HepG2 (cell line): ENCODE measurements at regions not wholly inside any gene's neighbourhood (a gene's known extent, or its start where the extent isn't known, plus 50 kb on each side); places are given as distances from the start of the nearest gene placed in this dataset.

Source experiments
- ATAC-seq: fragments of 200-7000 bp; cut with Tn5 transposase; 3 replicates; pipeline ENCODE4 v1.9.1; 2020; ENCODE audit warnings: mild to moderate bottlenecking, moderate library complexity
- BruUV-seq: library from RNA; stranded (reverse); fragments of 400-500 nt; replicated peaks from 2 replicates; lab custom pipeline; 2021; lab: Mats Ljungman, UMichigan
- CTCF ChIA-PET: fragments of 300-600 bp; formaldehyde crosslinking; extraction: SDS; loops from one replicate; lab custom pipeline; 2021; ENCODE audit warnings: low total read pairs, inconsistent platforms, low intra/inter-chr PET ratio; lab: Yijun Ruan, JAX
- POLR2A ChIA-PET: fragments of 350-600 bp; sonication (Branson Sonifier 250); formaldehyde crosslinking; loops from one replicate; lab custom pipeline; 2020; ENCODE audit warnings: antibody characterized with exemption, inconsistent platforms; lab: Yijun Ruan, JAX
- DNase-seq: peaks from one replicate; pipeline ENCODE4 v3.0.0-alpha.2; 2015; ENCODE audit warnings: low spot score
- FAIRE-seq: peaks from 3 replicates; lab custom pipeline; 2011; peaks lifted over from hg19 to GRCh38; lab: Jason Lieb, UNC
- H2AFZ ChIP-seq: one replicate; pipeline ENCODE4 v1.6.1; 2011; ENCODE audit warnings: low read length, inconsistent platforms
- H3K27ac ChIP-seq: fragments of 300-600 bp; 3 replicates; pipeline ENCODE4 v1.8.0; 2011; ENCODE audit warnings: mixed run types, mild to moderate bottlenecking, mixed read lengths, low read length, inconsistent platforms; ENCODE audit not compliant: insufficient read depth; ENCODE audit errors: extremely low read length
- H3K27me3 ChIP-seq, 2 experiments: fragments of 200-600 bp in 1 of 2; 2 replicates in 1 of 2; 3 replicates in 1 of 2; pipeline versions ENCODE4 v1.6.0 to v1.8.0; 2011; ENCODE audit warnings: low read length in 2 of 2, mild to moderate bottlenecking in 2 of 2, moderate library complexity in 2 of 2, inconsistent platforms in 1 of 2; ENCODE audit not compliant: insufficient read depth in 2 of 2, control insufficient read depth in 1 of 2
- H3K36me3 ChIP-seq, 2 experiments: fragments of 200-600 bp in 1 of 2; replicated peaks in 1 of 2; 2 replicates in 1 of 2; 3 replicates in 1 of 2; pipeline versions ENCODE4 v1.5.1 to v1.8.0; 2011; ENCODE audit warnings: low read length in 2 of 2, inconsistent platforms in 1 of 2; ENCODE audit not compliant: insufficient read depth in 2 of 2, control insufficient read depth in 1 of 2
- H3K4me1 ChIP-seq: 2 replicates; pipeline ENCODE4 v1.5.1; 2012; ENCODE audit warnings: low read length, inconsistent platforms; ENCODE audit not compliant: insufficient read depth
- H3K4me2 ChIP-seq: 2 replicates; pipeline ENCODE4 v1.6.0; 2011; ENCODE audit warnings: low read depth, low read length, inconsistent platforms
- H3K4me3 ChIP-seq, 3 experiments: fragments of 200-600 bp in 1 of 3; sonication (generic), shearing (Covaris generic) in 1 of 3; replicated peaks in 1 of 3; 2 replicates each; pipeline ENCODE4 v1.5.1; 2011 to 2016; ENCODE audit warnings: low read length in 3 of 3, inconsistent platforms in 2 of 3, low read depth in 2 of 3, mild to moderate bottlenecking in 2 of 3, control low read depth in 1 of 3, mixed read lengths in 1 of 3; ENCODE audit not compliant: insufficient read depth in 1 of 3
- H3K79me2 ChIP-seq: one replicate; pipeline ENCODE4 v1.6.1; 2011; ENCODE audit warnings: low read length, inconsistent platforms; ENCODE audit not compliant: insufficient read depth
- H3K9ac ChIP-seq: 2 replicates; pipeline ENCODE4 v1.6.0; 2011; ENCODE audit warnings: mild to moderate bottlenecking, low read depth, low read length, inconsistent platforms; ENCODE audit not compliant: insufficient read depth
- H3K9me3 ChIP-seq: 2 replicates; pipeline ENCODE4 v1.5.1; 2012; ENCODE audit warnings: mild to moderate bottlenecking, low read length
- H4K20me1 ChIP-seq: 2 replicates; pipeline ENCODE4 v1.6.0; 2011; ENCODE audit warnings: inconsistent platforms, mild to moderate bottlenecking, low read length, moderate library complexity; ENCODE audit not compliant: insufficient read depth
- ARHGAP35 ChIP-seq: sonication (generic); formaldehyde crosslinking; IDR thresholded peaks from 2 replicates; pipeline ENCODE4 v1.9.0; 2022; ENCODE audit warnings: mild to moderate bottlenecking, inconsistent platforms, moderate library complexity, missing genetic modification reagents, borderline replicate concordance
- ATF7 ChIP-seq, 2 experiments: fragments of 450-650 bp in 1 of 2; sonication (generic) in 1 of 2; formaldehyde crosslinking in 1 of 2; IDR thresholded peaks; 2 replicates each; pipeline versions ENCODE4 v1.4.0 to v1.6.1; 2016 to 2020; ENCODE audit warnings: antibody characterized with exemption in 1 of 2, mild to moderate bottlenecking in 1 of 2, missing genetic modification reagents in 1 of 2
- DNMT3B ChIP-seq: conservative IDR thresholded peaks from 2 replicates; pipeline ENCODE4 v1.6.1; 2016; ENCODE audit warnings: missing biosample characterization, control low read depth
- PAX8 ChIP-seq: sonication (generic); formaldehyde crosslinking; IDR thresholded peaks from 2 replicates; pipeline ENCODE4 v1.8.0; 2022; ENCODE audit warnings: mild to moderate bottlenecking, missing genetic modification reagents, borderline replicate concordance
- SOX13 ChIP-seq, 3 experiments: fragments of 450-650 bp in 1 of 3; sonication (generic) in 1 of 3; formaldehyde crosslinking in 1 of 3; IDR thresholded peaks in 2 of 3; conservative IDR thresholded peaks in 1 of 3; 2 replicates each; pipeline versions ENCODE4 v1.5.0 to v1.6.1; 2016 to 2020; ENCODE audit warnings: antibody characterized with exemption in 1 of 3, mild to moderate bottlenecking in 1 of 3, missing compliant biosample characterization in 1 of 3, missing genetic modification reagents in 1 of 3, moderate library complexity in 1 of 3
- SYNCRIP ChIP-seq: fragments of 200-400 bp; formaldehyde crosslinking; IDR thresholded peaks from 2 replicates; pipeline ENCODE4 v1.6.1; 2018; ENCODE audit warnings: mild to moderate bottlenecking, low read depth, low read length; ENCODE audit not compliant: insufficient read depth
- UBTF ChIP-seq: sonication (generic); formaldehyde crosslinking; IDR thresholded peaks from 2 replicates; pipeline ENCODE4 v1.4.0; 2020; ENCODE audit warnings: mild to moderate bottlenecking, missing genetic modification reagents
- ZBTB2 ChIP-seq: sonication (generic); formaldehyde crosslinking; IDR thresholded peaks from 2 replicates; pipeline ENCODE4 v1.8.0; 2022; ENCODE audit warnings: low read depth, missing genetic modification reagents
- ZNF329 ChIP-seq: sonication (generic); formaldehyde crosslinking; IDR thresholded peaks from 2 replicates; pipeline ENCODE4 v1.9.0; 2021; ENCODE audit warnings: low read depth, mild to moderate bottlenecking, missing genetic modification reagents
- ZNF577 ChIP-seq: sonication (generic); formaldehyde crosslinking; IDR thresholded peaks from 2 replicates; pipeline ENCODE4 v1.4.0; 2020; ENCODE audit warnings: mild to moderate bottlenecking, low read depth, missing genetic modification reagents, borderline replicate concordance
- WGBS: methylation state at CpG from one replicate; pipeline ENCODE4 v1.1.6; 2017; ENCODE audit warnings: low lambda C conversion rate; 5-methylcytosine and 5-hydroxymethylcytosine counted together
- in situ Hi-C: cut with HindIII; loops from 2 replicates; pipeline ENCODE4 v1.10.0; 2017; ENCODE audit warnings: low pct_unique_long_range_greater_than_20kb; ENCODE audit not compliant: extremely low pct_ligation_motif_present
- intact Hi-C: fragments of 100-400 bp; cut with micrococcal nuclease; formaldehyde crosslinking; loops from one replicate; pipeline ENCODE4 v1.10.0; 2022; ENCODE audit not compliant: unreplicated experiment
- TF ChIP-seq, protein P1 (sequence below): sonication (generic); formaldehyde crosslinking; IDR thresholded peaks from 2 replicates; pipeline ENCODE4 v1.4.0; 2020; ENCODE audit warnings: missing genetic modification reagents, borderline replicate concordance

- H3K27ac ChIP-seq = no peak overlapping the region
- in situ Hi-C loops = no loop called here
- no peak for FAIRE-seq
- no peak overlapping the region for H3K4me3 ChIP-seq
- TF ChIP-seq ARHGAP35 (CRISPR knock-in tag) (no peak), SOX13 (IDR thresholded peaks at IDR 0.05) (no peak), SOX13 (CRISPR knock-in tag; conservative IDR thresholded peaks at IDR 0.05 in 1 of 2, IDR thresholded peaks at IDR 0.05 in 1 of 2) (no peak), SYNCRIP (no peak), ATF7 (IDR thresholded peaks at IDR 0.05) (no peak), ATF7 (CRISPR knock-in tag; IDR thresholded peaks at IDR 0.05) (no peak), ZNF329 (CRISPR knock-in tag) (no peak), UBTF (CRISPR knock-in tag) (no peak), DNMT3B (no peak), ZBTB2 (no peak), PAX8 (CRISPR knock-in tag) (no peak), ZNF577 (CRISPR knock-in tag) (no peak)
- TF ChIP-seq, protein P1, sequence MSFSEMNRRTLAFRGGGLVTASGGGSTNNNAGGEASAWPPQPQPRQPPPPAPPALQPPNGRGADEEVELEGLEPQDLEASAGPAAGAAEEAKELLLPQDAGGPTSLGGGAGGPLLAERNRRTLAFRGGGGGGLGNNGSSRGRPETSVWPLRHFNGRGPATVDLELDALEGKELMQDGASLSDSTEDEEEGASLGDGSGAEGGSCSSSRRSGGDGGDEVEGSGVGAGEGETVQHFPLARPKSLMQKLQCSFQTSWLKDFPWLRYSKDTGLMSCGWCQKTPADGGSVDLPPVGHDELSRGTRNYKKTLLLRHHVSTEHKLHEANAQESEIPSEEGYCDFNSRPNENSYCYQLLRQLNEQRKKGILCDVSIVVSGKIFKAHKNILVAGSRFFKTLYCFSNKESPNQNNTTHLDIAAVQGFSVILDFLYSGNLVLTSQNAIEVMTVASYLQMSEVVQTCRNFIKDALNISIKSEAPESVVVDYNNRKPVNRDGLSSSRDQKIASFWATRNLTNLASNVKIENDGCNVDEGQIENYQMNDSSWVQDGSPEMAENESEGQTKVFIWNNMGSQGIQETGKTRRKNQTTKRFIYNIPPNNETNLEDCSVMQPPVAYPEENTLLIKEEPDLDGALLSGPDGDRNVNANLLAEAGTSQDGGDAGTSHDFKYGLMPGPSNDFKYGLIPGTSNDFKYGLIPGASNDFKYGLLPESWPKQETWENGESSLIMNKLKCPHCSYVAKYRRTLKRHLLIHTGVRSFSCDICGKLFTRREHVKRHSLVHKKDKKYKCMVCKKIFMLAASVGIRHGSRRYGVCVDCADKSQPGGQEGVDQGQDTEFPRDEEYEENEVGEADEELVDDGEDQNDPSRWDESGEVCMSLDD (CRISPR knock-in tag) = no peak
- H3K4me2 ChIP-seq = no peak overlapping the region
- H2AFZ ChIP-seq = no peak overlapping the region
- ATAC-seq = no peak
- WGBS = 15% methylated on average over 4 of the region's 4 CpGs
- CTCF ChIA-PET = no interaction called here
- BruUV-seq = no TSS peak
- H3K36me3 ChIP-seq = no peaks in the 10 kb centered on the region
- H3K9me3 ChIP-seq = no peaks in the 10 kb centered on the region
- H3K9ac ChIP-seq = no peak overlapping the region
- POLR2A ChIA-PET = no interaction called here
- intact Hi-C loops = no loop called here
- peaks cover 0 to 21% of the 10 kb centered on the region in 2 experiments; a peak in 3 of 5 replicates for H3K27me3 ChIP-seq
- no peaks in the 10 kb centered on the region for H4K20me1 ChIP-seq
- no peak for DNase-seq
- H3K79me2 ChIP-seq = no peaks in the 10 kb centered on the region
- H3K4me1 ChIP-seq = no peaks in the 10 kb centered on the region
Measured at GRCh38 chr2:14982790-14983189, 350.3 kb downstream of the LRATD1 start.
